HFF-Myc (cell line): ENCODE measurements at regions not wholly inside any gene's neighbourhood (a gene's known extent, or its start where the extent isn't known, plus 50 kb on each side); places are given as distances from the start of the nearest gene placed in this dataset.

Source experiments
- DNase-seq: peaks from one replicate; pipeline ENCODE4 v3.0.0-alpha.2; 2011; ENCODE audit warnings: low read depth; ENCODE audit errors: extremely low read depth
- H3K4me3 ChIP-seq: replicated peaks from 2 replicates; pipeline ENCODE4 v1.5.1; 2011; ENCODE audit warnings: low read depth, mild to moderate bottlenecking, control low read depth, low read length
- TF ChIP-seq, protein P1 (sequence below): IDR thresholded peaks from 2 replicates; pipeline ENCODE4 v1.5.1; 2012; ENCODE audit warnings: mild to moderate bottlenecking, low read depth, low read length, control low read depth; ENCODE audit errors: missing control alignments

DNA sequence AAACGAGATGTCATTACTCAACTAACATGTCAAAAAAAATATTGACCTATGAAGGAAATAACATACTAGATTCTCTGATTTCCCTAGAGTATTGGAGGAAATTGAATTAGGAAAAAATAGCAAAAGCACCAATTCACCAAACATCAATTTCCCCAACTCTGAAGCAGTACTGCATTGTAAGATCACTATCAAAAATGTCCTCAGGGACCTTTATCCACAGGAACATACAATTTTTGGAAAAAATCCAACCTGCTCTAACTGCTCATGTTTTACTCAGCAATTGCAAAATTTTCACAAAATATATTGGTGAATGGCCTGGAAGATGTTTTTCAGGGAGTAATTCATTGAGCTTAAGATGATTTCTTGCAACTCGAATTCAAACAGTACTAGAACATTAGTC, 239.0 kb upstream of the GIMD1 start:
- no peak overlapping the region for H3K4me3 ChIP-seq
- TF ChIP-seq, protein P1, sequence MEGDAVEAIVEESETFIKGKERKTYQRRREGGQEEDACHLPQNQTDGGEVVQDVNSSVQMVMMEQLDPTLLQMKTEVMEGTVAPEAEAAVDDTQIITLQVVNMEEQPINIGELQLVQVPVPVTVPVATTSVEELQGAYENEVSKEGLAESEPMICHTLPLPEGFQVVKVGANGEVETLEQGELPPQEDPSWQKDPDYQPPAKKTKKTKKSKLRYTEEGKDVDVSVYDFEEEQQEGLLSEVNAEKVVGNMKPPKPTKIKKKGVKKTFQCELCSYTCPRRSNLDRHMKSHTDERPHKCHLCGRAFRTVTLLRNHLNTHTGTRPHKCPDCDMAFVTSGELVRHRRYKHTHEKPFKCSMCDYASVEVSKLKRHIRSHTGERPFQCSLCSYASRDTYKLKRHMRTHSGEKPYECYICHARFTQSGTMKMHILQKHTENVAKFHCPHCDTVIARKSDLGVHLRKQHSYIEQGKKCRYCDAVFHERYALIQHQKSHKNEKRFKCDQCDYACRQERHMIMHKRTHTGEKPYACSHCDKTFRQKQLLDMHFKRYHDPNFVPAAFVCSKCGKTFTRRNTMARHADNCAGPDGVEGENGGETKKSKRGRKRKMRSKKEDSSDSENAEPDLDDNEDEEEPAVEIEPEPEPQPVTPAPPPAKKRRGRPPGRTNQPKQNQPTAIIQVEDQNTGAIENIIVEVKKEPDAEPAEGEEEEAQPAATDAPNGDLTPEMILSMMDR, result no peak
- no peak for DNase-seq

DNA sequence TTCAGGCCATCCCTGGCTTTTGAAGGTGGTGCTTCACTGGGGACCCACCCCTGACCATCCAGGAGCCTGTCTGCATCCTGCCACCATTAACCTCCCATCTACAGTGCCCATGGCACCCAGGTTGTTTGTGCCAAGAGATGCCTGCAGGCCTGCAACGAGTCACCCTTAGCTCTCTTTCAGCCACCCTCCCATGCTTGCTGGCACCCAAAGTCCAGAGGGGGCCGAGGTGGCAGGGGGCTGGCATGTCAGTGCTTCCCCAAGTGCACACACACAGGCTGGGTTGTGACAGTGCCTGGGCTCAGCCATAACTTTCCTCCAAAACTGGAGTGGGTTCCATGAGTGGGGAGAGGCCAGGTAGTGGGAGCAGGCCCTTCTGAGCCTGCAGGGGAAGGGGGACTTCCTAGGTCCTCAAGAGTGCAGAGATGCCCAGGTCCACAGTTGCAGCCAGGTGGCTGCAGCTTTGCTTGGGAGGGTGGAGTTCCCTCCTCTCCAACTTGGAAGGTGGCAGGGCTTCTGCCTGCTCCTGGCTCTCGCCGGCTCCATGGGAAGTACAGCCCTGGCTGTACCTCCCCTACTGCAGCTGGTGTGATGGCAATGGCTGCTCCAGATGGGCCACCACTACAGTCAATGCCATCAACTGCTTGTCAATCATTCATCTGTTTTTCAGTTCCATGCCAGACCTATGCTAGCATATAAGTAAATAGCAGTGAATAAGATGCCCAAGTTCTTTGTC, 235.9 kb upstream of the GIMD1 start:
- no peak for DNase-seq
- TF ChIP-seq, protein P1, result no peak
- no peak overlapping the region for H3K4me3 ChIP-seq

DNA sequence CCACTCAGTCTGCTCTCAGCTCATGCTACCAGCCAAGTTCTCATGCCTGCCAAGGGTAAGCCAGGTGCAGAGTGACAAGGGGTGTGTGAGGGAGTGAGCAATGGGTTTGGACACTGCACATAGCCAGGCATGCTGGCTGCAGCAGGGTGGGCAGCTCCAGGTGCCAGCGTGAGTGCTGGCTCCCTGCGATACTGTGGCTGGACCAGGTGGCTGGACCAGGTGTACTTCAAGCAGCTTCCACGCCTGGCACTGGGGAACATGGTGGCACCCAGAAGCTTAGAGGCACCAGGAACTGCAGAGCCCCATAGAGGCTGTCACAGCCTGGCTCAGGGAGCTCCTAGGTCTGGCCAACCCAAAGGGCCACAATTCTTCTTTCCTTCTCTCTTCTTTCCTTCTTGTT, 234.9 kb upstream of the GIMD1 start:
- H3K4me3 ChIP-seq, result no peak overlapping the region
- DNase-seq, result no peak
- TF ChIP-seq, protein P1, result no peak

DNA sequence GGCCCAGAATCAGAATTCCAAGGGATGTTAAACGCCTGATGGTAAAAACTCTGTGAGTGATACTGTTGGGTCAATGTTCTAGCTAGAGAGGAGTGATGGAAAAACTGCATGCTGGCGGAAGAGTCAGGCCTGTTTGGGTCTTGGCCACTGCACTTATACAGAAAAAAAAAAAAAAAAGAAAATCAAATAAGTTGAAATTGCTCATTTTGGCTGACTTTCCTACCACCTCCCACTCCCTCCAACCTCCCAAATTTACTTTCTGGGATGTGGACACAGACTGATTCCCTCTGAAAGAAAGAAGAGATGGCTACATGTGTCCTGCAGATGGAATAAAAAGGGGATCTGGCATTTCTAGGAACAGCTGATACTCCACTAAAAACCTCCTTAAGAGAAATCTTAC, 234.1 kb upstream of the GIMD1 start:
- H3K4me3 ChIP-seq, result no peak overlapping the region
- no peak for DNase-seq
- TF ChIP-seq, protein P1, result no peak

DNA sequence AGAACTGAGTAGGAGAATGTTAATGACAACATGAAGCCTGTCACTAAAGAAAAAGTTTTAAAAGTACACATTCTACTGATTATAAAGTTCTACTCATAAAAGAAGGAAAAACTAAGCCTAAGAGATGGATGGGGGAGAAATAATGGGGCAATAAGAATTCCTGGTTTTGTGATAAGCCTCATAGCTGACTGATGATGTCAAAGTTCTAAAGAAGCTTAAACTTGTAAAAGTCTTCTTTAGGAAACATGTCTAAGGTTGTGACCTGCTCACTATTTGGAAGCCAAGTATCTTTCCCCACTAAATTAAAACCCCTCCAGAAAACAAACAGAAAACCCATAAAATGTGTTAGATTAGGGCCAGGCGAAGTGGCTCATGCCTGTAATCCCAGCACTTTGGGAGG, 232.9 kb upstream of the GIMD1 start:
- no peak overlapping the region for H3K4me3 ChIP-seq
- TF ChIP-seq, protein P1, result no peak
- DNase-seq, result no peak

DNA sequence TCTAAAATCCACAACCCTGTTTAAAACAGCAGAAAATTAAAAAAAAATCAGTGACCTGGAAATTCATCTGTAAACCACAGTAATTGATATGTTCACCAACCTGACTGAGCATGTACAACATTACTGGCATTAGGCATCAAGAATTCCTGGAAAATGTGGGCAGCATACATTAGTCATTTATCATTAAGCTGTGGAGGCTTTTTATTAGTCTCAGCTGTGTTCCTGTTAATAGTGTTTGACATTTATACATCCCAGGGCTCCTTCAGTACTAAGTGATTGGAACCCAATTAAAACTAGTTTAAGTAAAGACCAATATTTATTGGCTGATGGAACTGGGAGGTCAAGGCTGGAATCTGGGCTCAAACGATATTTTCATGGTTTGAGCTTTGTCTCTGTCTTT, 227.3 kb upstream of the GIMD1 start:
- no peak for DNase-seq
- no peak overlapping the region for H3K4me3 ChIP-seq
- TF ChIP-seq, protein P1, result no peak
